Type B pancreatic cell (in vitro differentiated cells): ENCODE measurements at regions not wholly inside any gene's neighbourhood (a gene's known extent, or its start where the extent isn't known, plus 50 kb on each side); places are given as distances from the start of the nearest gene placed in this dataset.

Experiments
- DNase-seq: peaks from one replicate; pipeline ENCODE4 v3.0.0; 2021; ENCODE audit warnings: mixed read lengths; ENCODE audit not compliant: unreplicated experiment; ENCODE audit errors: extremely low spot score
- H3K27ac Mint-ChIP-seq: 2 replicates; pipeline ENCODE4 v1.8.0; 2021; ENCODE audit warnings: mild to moderate bottlenecking, mixed read lengths
- H3K27me3 Mint-ChIP-seq: 2 replicates; pipeline ENCODE4 v1.8.0; 2021; ENCODE audit warnings: mixed read lengths
- H3K36me3 Mint-ChIP-seq: 2 replicates; pipeline ENCODE4 v1.8.0; 2021; ENCODE audit warnings: mixed read lengths
- H3K4me1 Mint-ChIP-seq: one replicate; pipeline ENCODE4 v1.8.0; 2021; ENCODE audit warnings: mixed read lengths; ENCODE audit not compliant: unreplicated experiment
- H3K4me3 Mint-ChIP-seq: 2 replicates; pipeline ENCODE4 v1.8.0; 2021; ENCODE audit warnings: mild to moderate bottlenecking, mixed read lengths
- H3K9me3 Mint-ChIP-seq: 2 replicates; pipeline ENCODE4 v1.8.0; 2021; ENCODE audit warnings: mixed read lengths
- TF ChIP-seq, protein P1 (sequence below): fragments of 200-600 bp; sonication (generic); conservative IDR thresholded peaks from 2 replicates; pipeline ENCODE4 v1.5.0; 2021; ENCODE audit warnings: antibody characterized with exemption, mild to moderate bottlenecking

DNA sequence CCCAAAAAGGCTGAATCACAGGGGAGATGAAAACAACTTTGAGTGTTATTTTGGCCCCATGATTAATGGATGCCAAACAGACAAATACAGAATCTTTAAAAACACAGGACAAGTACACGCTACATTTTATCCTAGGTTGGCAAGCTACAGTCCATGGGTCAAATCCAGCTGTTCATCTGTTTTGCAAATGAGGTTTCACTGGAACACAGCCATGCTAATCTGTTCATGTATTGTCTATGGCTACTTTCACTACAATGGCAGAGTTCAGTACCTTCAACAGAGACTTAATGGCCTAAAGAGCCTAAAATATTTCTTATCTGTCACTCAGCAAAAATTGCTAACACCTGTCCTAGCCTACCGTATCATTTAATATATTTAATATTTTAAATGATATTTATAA, 1548.5 kb upstream of the IGFBP7 start:
- H3K27ac Mint-ChIP-seq, result no peak overlapping the region
- no peak for DNase-seq
- no peaks in the 10 kb centered on the region for H3K27me3 Mint-ChIP-seq
- H3K36me3 Mint-ChIP-seq, result no peaks in the 10 kb centered on the region
- TF ChIP-seq, protein P1, sequence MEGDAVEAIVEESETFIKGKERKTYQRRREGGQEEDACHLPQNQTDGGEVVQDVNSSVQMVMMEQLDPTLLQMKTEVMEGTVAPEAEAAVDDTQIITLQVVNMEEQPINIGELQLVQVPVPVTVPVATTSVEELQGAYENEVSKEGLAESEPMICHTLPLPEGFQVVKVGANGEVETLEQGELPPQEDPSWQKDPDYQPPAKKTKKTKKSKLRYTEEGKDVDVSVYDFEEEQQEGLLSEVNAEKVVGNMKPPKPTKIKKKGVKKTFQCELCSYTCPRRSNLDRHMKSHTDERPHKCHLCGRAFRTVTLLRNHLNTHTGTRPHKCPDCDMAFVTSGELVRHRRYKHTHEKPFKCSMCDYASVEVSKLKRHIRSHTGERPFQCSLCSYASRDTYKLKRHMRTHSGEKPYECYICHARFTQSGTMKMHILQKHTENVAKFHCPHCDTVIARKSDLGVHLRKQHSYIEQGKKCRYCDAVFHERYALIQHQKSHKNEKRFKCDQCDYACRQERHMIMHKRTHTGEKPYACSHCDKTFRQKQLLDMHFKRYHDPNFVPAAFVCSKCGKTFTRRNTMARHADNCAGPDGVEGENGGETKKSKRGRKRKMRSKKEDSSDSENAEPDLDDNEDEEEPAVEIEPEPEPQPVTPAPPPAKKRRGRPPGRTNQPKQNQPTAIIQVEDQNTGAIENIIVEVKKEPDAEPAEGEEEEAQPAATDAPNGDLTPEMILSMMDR, result no peak
- H3K9me3 Mint-ChIP-seq, result peaks cover 13% of the 10 kb centered on the region
- no peak overlapping the region for H3K4me3 Mint-ChIP-seq
- no peaks in the 10 kb centered on the region for H3K4me1 Mint-ChIP-seq

DNA sequence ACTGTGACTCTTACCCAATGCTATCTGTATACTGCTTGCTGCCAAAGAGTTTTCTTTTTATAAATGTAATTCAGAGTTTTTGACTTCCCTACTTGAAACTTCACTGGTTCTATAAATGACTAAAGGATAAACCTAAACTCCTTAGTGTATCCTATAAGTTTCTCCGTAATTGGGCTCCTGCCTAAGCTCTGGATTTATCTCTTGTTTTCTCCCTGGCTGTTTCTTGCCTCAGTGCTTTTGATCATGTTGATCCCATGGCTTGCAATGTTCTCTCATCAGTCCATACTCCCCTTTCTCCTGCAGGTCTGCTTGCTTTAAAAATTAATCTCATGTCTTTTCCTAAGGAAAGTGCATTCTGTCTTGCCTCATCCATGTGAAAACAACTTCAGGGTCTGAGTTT, 1543.1 kb upstream of the IGFBP7 start:
- Mint-ChIP-seq H3K4me1 (no peaks in the 10 kb centered on the region), H3K4me3 (no peak overlapping the region), H3K9me3 (peaks cover 8% of the 10 kb centered on the region), H3K36me3 (no peaks in the 10 kb centered on the region), H3K27ac (no peak overlapping the region), H3K27me3 (no peaks in the 10 kb centered on the region)
- TF ChIP-seq, protein P1, result no peak
- no peak for DNase-seq

DNA sequence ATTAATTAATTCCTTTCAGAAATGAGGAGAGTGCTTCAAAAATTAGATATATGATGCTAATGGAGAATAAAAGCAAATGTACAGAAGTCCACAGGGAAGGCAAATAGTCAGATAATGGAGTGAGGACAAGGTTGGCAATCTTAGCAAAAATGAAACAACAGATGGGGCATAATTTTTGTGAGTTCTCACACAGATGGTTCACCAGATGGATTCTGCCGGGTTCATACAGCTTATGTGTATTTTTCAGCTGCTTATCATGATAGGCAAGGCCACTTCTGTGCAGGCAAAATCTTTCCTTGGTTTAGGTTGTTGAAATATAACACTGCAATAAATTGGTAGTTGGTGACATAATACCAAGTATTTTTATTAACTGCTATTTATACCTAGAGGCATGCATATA, 1539.0 kb upstream of the IGFBP7 start:
- no peak overlapping the region for H3K27ac Mint-ChIP-seq
- H3K4me1 Mint-ChIP-seq, result no peaks in the 10 kb centered on the region
- H3K9me3 Mint-ChIP-seq, result no peaks in the 10 kb centered on the region
- H3K4me3 Mint-ChIP-seq, result no peak overlapping the region
- no peaks in the 10 kb centered on the region for H3K27me3 Mint-ChIP-seq
- no peaks in the 10 kb centered on the region for H3K36me3 Mint-ChIP-seq
- no peak for DNase-seq
- TF ChIP-seq, protein P1, result no peak

DNA sequence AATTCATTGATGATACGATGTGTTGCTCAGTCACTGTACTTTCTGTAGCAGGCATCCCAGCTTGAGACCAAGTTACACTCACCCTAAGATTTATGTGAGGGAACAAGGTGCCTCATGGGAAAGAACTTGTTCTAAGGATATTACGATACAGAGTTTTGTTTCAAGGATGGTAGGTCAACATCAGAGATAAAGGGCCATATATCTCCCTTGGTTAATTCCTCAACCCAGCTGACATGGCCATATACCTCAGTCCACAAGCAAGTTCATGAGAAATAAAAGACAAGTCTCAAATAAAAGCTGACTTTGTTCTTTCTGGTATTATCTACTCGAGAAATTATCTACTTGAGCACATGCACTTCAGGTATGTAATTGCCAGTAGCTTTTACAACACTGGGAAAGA, 1535.9 kb upstream of the IGFBP7 start:
- TF ChIP-seq, protein P1, result no peak
- Mint-ChIP-seq H3K4me3 (no peak overlapping the region), H3K36me3 (no peaks in the 10 kb centered on the region), H3K4me1 (no peaks in the 10 kb centered on the region), H3K27ac (no peak overlapping the region), H3K27me3 (no peaks in the 10 kb centered on the region), H3K9me3 (no peaks in the 10 kb centered on the region)
- no peak for DNase-seq

DNA sequence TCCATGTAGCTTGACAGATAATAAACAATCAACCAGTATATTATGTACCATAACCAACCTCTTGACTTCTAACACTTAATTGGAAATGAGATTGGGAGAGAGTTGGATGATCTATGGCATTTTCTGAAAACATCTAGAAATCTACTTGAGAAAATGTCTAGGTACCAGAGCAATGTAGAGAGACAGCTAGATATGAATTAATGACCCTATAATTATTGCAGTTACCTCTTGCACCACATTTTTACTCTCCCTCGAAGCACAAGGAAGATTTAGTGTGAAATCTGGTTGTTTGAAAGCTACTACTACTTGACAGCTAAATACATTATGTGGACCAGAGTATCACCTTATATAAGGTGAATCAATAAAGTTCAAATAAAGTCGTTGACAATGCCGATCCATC, 1534.4 kb upstream of the IGFBP7 start:
- H3K27me3 Mint-ChIP-seq, result no peaks in the 10 kb centered on the region
- no peak overlapping the region for H3K27ac Mint-ChIP-seq
- H3K4me1 Mint-ChIP-seq, result no peaks in the 10 kb centered on the region
- DNase-seq, result no peak
- no peaks in the 10 kb centered on the region for H3K9me3 Mint-ChIP-seq
- H3K36me3 Mint-ChIP-seq, result no peaks in the 10 kb centered on the region
- TF ChIP-seq, protein P1, result no peak
- no peak overlapping the region for H3K4me3 Mint-ChIP-seq

DNA sequence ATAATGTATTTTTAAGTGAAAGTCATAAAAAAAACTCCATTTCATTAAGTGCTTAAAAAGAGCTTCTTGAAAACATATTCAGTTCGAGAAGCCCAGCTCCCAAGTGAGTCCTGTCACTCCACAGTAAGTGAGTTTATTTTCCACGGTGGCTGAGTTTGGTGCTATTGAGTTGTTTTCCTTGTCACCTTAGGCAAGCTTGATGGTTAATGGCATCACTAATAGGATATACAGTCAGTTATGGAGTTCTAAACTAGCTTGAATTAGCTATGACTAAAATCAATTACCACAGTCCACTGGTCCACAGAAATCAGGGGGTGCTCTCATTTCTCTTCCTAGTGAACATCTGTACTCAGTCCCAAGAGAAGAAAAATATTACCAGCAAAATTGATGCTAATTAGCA, 1526.2 kb upstream of the IGFBP7 start:
- H3K4me3 Mint-ChIP-seq, result no peak overlapping the region
- DNase-seq, result no peak
- TF ChIP-seq, protein P1, result no peak
- peaks cover 6% of the 10 kb centered on the region for H3K9me3 Mint-ChIP-seq
- H3K4me1 Mint-ChIP-seq, result no peaks in the 10 kb centered on the region
- no peaks in the 10 kb centered on the region for H3K27me3 Mint-ChIP-seq
- no peak overlapping the region for H3K27ac Mint-ChIP-seq
- H3K36me3 Mint-ChIP-seq, result no peaks in the 10 kb centered on the region
